Hematopoietic multipotent progenitor cell treated with erythropoietin and hydrocortisone succinate and interleukin-3 and kit ligand, for 17 days (in vitro differentiated cells): ENCODE measurements at regions not wholly inside any gene's neighbourhood (a gene's known extent, or its start where the extent isn't known, plus 50 kb on each side); places are given as distances from the start of the nearest gene placed in this dataset.
"Not testable (repeated sequence)": the region's sequence is repeated elsewhere in the genome, so short reads cannot be mapped to it uniquely, and the experiment has no call there.

Source experiments
- DNase-seq: peaks from one replicate; pipeline ENCODE4 v3.0.0-alpha.2; 2015; ENCODE audit warnings: low spot score

GRCh38 chr16:8055761-8056160 is 534.5 kb downstream of the TMEM114 start:
- DNase-seq = no peak

- no peak for DNase-seq
Observed at GRCh38 chr16:8053437-8053836, 536.9 kb downstream of the TMEM114 start.

- no peak for DNase-seq
Observed at GRCh38 chr16:8048433-8048832, 541.9 kb downstream of the TMEM114 start.

GRCh38 chr16:8047736-8048135 is 542.6 kb downstream of the TMEM114 start:
- no peak for DNase-seq

- DNase-seq = no peak
Observed at GRCh38 chr16:8044796-8045195, 545.5 kb downstream of the TMEM114 start.

- DNase-seq = no peak
Observed at GRCh38 chr16:8032406-8032805, 557.9 kb downstream of the TMEM114 start.

- DNase-seq = not testable (repeated sequence)
Observed at GRCh38 chr16:8030004-8030403, 560.3 kb downstream of the TMEM114 start.

GRCh38 chr16:8026450-8026849 is 563.9 kb downstream of the TMEM114 start:
- no peak for DNase-seq

- DNase-seq = no peak
Observed at GRCh38 chr16:8023326-8023725, 567.0 kb downstream of the TMEM114 start.

- DNase-seq = no peak
Observed at GRCh38 chr16:8005096-8005860, 585.0 kb downstream of the TMEM114 start.

GRCh38 chr16:7998789-7999453 is 591.4 kb downstream of the TMEM114 start:
- no peak for DNase-seq

- DNase-seq = no peak
Observed at GRCh38 chr16:7997966-7998365, 592.3 kb downstream of the TMEM114 start.

GRCh38 chr16:7992616-7993015 is 597.7 kb downstream of the TMEM114 start:
- no peak for DNase-seq

- DNase-seq = no peak
Observed at GRCh38 chr16:7990626-7991260, 599.6 kb downstream of the TMEM114 start.

GRCh38 chr16:7983676-7984075 is 606.6 kb downstream of the TMEM114 start:
- DNase-seq = no peak

GRCh38 chr16:7980133-7980483 is 610.2 kb downstream of the TMEM114 start:
- DNase-seq = no peak

GRCh38 chr16:7979448-7980132 is 610.7 kb downstream of the TMEM114 start:
- no peak for DNase-seq

- DNase-seq = no peak
Observed at GRCh38 chr16:7976563-7976962, 613.7 kb downstream of the TMEM114 start.

GRCh38 chr16:7976125-7976524 is 614.2 kb downstream of the TMEM114 start:
- DNase-seq = no peak

GRCh38 chr16:7967996-7968509 is 622.3 kb downstream of the TMEM114 start:
- no peak for DNase-seq

- DNase-seq = no peak
Observed at GRCh38 chr16:7964744-7965143, 625.6 kb downstream of the TMEM114 start.

GRCh38 chr16:7964167-7964566 is 626.1 kb downstream of the TMEM114 start:
- no peak for DNase-seq
